HG03342 (cell line): ENCODE measurements at regions not wholly inside any gene's neighbourhood (a gene's known extent, or its start where the extent isn't known, plus 50 kb on each side); places are given as distances from the start of the nearest gene placed in this dataset.

Source experiments
- ATAC-seq: cut with Tn5 transposase; IDR thresholded peaks from one replicate; pipeline ENCODE4 v1.9.1; 2021; ENCODE audit warnings: mild to moderate bottlenecking, moderate library complexity; ENCODE audit not compliant: unreplicated experiment

DNA sequence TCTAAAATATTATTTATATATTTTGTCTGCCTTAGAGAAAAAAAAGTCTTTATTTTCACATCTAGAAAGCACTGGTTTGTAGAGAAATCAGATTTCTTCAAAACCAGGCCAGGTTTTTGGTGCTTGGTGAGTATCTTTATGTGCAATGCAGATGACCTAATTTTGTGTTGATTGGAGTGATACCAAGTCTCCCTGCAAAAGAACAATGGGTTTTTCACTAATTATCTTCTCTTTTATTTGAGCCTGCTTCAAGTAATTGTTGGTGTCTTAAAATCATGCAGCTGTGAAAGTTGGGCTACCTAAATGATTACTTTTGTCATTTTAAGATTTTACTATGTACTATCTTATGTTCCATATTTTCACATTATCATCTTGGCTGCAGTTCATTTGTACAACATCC is 874.7 kb downstream of the TFAP2A start:
- ATAC-seq: no peak

- ATAC-seq: no peak
Observed at GRCh38 chr6:9539231-9539755, 875.6 kb downstream of the TFAP2A start.

DNA sequence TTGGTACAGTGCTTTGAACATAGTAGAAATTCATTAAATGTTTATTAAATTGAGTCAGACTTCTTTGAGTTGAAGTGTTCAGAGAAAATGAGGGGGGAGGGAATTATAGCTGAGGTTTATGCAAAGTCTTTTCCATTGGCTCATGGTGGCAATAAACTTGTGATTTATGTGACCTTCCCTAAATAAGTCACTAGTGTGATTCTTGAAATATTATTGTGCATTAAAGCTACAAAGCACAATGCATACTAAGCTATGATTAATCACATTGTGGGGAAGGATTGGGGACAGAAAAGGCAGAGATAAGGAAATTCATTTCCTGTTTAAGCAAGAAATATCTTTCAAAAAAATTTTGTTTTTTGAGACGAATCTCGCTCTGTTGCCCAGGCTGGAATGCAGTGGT is 877.5 kb downstream of the TFAP2A start:
- ATAC-seq: no peak

GRCh38 chr6:9535106-9535505 is 879.8 kb downstream of the TFAP2A start:
- ATAC-seq: no peak

GRCh38 chr6:9532621-9533557 is 882.0 kb downstream of the TFAP2A start:
- no peak for ATAC-seq

DNA sequence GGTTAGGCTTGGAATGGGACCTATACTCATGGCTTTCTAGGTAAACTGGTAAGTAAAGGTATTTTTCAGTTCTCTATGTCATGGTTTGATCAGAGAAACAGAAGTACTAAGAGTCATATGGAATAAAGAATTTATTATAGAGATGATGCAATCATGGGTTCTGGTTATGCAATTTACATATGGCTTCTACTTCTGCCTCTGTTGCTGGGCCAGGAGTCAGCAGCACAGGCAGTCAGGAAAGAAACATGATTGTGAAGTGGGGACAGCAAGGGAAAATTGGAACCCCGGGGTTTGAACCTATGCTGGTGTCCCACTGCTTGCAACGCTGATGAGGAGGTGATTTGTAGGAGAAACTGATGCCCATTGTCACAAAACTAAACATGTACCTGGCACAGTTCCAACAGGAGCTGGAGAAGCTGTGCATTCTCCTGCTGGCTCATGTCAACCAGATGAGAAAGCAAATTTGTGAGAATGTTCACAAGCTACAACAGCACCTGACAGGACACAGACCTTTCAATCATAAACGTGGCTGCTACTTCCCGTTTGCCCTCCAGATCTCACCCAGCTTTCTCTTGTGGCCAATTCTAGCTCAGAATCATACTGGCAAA is 887.1 kb downstream of the TFAP2A start:
- ATAC-seq: no peak

DNA sequence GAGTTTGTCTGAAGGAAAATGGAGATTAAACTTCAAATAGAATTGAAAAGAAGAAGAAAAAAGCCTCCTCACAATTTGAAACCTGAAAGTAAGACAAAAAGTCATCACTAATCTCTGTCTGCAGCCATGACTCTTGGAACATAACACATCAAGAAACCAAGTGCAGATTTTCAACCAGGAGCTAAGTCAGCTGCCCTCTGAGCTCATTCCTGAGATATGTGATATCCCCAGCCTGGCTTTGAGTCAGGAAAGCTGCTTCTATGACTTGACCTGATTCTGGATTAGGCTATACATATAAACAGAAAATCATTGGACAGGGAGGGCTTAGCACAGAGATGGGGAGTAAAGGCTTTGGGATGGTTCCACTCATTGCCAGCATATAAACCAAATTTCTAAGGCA is 891.4 kb downstream of the TFAP2A start:
- no peak for ATAC-seq

- ATAC-seq: no peak
Observed at GRCh38 chr6:9522101-9522500, 892.8 kb downstream of the TFAP2A start.

- ATAC-seq: no peak
Observed at GRCh38 chr6:9521152-9521530, 893.7 kb downstream of the TFAP2A start.

- ATAC-seq: no peak
Observed at GRCh38 chr6:9520417-9521151, 894.3 kb downstream of the TFAP2A start.

DNA sequence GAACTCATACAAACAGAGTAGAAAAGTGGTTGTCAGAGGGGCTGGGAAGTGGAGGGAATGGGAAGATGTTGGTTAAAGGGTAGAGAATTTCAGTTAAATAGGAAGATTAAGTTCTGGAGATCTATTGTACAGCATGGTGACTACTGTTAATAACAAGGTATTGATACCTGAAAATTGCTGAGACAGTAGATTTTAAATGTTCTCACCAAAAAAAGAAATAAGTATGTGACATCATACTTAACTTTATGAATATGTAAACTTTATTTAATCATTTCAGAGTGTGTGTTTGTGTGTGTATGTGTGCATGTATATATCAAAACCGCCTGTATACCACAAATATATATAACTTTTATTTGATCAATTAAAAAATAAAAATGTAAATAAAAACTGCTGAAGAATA is 896.4 kb downstream of the TFAP2A start:
- no peak for ATAC-seq

DNA sequence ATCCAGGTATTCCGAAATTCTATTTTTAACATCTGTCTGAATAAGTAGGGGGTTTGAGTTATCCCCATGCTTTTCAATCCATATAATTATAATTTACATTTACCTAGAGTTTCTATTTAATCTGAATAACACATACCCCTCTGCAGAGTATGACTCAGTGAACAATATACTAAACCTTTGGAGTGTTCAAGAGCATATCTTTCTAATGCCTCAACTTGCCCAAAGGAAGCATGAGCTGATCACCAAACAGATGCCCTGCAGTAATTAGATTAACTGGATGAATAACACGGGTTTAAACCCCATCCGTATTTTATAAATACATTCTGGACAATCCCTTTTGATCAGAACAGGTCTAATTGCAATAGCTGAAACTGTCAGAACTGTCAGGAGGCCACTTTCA is 897.1 kb downstream of the TFAP2A start:
- no peak for ATAC-seq

DNA sequence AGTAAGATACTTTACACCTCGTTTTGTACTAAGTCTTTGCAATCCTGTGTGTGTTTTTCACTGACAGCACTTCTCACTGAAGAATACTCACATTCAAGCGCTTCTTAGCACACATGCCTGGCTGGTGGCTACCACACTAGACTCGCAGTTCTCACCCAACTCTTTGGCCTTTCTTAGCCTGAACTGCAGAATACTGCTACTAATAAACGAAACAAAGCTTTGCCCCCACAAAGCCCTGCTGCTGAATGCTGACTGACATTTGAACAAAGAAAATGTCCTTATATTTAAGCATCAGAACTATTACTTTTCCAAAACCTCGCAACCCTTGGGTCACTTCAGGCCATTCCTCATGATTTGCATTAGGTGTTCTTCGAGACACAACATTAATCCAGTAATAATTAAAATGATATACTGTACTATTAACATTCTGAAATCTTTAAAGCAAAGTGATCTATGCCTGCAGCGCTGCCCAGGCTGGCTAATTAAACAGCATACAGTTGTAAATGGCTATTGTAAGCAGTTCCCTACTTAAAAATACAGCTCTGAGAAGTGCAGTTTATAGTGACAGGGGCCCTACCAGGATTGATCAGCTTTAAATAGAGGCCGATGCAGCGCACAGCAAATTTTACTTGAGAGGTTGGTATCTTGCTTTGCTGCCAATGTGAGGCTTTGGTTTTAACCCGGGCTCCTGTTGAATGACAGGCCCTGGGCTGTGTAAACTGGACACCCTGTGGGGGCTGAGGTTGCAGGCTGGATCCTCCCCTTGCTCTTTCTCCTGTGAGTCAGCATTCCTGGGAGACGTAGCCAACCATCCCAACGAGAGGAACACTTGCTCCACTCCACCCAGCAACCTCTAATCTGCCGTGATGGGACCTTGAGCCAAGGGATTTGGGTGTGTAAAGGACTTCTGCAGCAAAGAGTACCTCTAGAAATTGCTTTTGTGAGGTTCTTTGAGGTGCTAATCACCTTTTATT is 899.0 kb downstream of the TFAP2A start:
- no peak for ATAC-seq

GRCh38 chr6:9514146-9514545 is 900.7 kb downstream of the TFAP2A start:
- no peak for ATAC-seq

DNA sequence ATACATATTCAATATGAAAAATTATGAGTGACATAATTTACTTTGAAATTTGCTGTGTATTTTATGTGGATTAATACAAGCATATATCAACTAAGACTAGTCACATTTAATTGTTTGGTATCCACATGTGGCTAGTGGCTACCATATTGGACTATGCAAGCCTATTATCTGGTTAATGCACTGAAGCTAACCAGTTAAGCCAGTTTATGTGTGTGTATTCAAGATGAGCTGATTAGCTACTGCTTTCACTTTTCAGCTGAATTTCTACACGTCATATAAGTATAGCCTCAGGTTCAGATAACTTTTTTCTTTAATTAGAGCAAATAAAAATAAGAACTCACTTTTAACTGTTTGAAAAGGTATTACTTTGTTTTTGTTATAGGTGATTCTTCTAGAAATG is 903.7 kb downstream of the TFAP2A start:
- no peak for ATAC-seq

- ATAC-seq: no peak
Observed at GRCh38 chr6:9507136-9507895, 907.6 kb downstream of the TFAP2A start.

- ATAC-seq: no peak
Observed at GRCh38 chr6:9504191-9504590, 910.7 kb downstream of the TFAP2A start.

GRCh38 chr6:9503111-9503761 is 911.6 kb downstream of the TFAP2A start:
- no peak for ATAC-seq

DNA sequence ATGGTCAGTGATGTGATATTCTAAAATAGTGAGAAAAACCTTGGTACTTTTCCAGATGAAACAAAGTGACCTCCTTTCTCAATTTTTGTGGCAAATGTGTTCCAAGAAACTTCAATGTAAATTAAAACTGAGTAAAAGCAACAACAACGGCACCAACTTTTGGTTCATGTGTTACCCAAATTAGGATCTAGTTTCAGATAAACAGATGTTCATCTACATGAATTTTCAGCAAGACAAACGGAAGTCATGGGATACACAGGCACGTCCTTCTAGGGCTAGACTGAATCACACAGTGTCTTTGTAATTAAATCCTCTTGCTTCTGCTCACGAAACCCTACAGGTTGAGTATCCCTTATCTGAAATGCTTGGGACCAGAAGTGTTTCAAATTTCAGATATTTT is 915.2 kb downstream of the TFAP2A start:
- no peak for ATAC-seq
